ENCODE measurements at regions not wholly inside any gene's neighbourhood (a gene's known extent, or its start where the extent isn't known, plus 50 kb on each side); places are given as distances from the start of the nearest gene placed in this dataset.

DNA sequence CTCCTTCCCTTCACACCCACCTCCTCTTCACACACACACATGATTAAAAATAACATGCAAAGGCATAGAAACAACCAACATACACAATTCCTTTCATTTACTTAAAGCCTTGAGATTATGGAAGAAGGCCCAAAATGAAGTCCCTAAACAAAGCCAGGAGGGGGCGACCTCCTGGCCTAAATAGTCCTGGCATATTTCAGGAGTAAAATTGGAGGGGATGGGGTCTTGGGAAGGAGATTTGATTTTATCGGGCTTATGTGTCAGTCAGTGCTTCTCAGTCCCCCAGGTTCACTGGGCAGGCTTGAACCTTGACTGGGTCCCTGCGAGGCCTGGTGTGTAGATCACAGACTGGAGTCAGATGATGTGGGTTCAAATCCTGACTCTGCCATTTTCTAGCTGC lies 266.4 kb downstream of the SAMD5 start:
- TF ChIP-seq, protein P1, sequence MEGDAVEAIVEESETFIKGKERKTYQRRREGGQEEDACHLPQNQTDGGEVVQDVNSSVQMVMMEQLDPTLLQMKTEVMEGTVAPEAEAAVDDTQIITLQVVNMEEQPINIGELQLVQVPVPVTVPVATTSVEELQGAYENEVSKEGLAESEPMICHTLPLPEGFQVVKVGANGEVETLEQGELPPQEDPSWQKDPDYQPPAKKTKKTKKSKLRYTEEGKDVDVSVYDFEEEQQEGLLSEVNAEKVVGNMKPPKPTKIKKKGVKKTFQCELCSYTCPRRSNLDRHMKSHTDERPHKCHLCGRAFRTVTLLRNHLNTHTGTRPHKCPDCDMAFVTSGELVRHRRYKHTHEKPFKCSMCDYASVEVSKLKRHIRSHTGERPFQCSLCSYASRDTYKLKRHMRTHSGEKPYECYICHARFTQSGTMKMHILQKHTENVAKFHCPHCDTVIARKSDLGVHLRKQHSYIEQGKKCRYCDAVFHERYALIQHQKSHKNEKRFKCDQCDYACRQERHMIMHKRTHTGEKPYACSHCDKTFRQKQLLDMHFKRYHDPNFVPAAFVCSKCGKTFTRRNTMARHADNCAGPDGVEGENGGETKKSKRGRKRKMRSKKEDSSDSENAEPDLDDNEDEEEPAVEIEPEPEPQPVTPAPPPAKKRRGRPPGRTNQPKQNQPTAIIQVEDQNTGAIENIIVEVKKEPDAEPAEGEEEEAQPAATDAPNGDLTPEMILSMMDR (conservative IDR thresholded peaks at IDR 0.05): peak; percentile 84
- WGBS, 2 experiments (ENCODE audit: insufficient coverage in 1 of 2, insufficient read length in 1 of 2): 71% methylated on average over 3 of the region's 3 CpGs; no CpG with 5 or more reads in 1 of the 2 experiments
- H3K36me3 Mint-ChIP-seq (ENCODE audit: low read depth): no peaks in the 10 kb centered on the region
- Histone ChIP-seq H3K9me3 (ENCODE audit: control insufficient read depth, low read length) (no peaks in the 10 kb centered on the region), H3K4me1 (ENCODE audit: control insufficient read depth, insufficient read depth, low read length) (no peaks in the 10 kb centered on the region), H3K4me3 (ENCODE audit: low read length) (no peak overlapping the region), H3K36me3 (ENCODE audit: control insufficient read depth, insufficient read depth, low read length) (no peaks in the 10 kb centered on the region), H3K9ac (ENCODE audit: extremely low read depth, low read length, poor library complexity, severe bottlenecking) (no peak overlapping the region), H3K27me3 (ENCODE audit: control insufficient read depth, insufficient read depth, low read length, poor library complexity, severe bottlenecking) (no peaks in the 10 kb centered on the region), H3K27ac (ENCODE audit: low read depth, low read length) (no peak overlapping the region)
- peaks cover 7% of the 10 kb centered on the region for H3K4me1 Mint-ChIP-seq
- DNase-seq: peak; percentile 59
- no peak overlapping the region for H3K4me3 Mint-ChIP-seq
- H3K9me3 Mint-ChIP-seq: no peaks in the 10 kb centered on the region
- peaks cover 4% of the 10 kb centered on the region for H3K27me3 Mint-ChIP-seq (ENCODE audit: insufficient read depth)
- no peak overlapping the region for H3K27ac Mint-ChIP-seq

- H3K4me1 ChIP-seq (ENCODE audit: control insufficient read depth, insufficient read depth, low read length): no peaks in the 10 kb centered on the region
- no peak overlapping the region for H3K4me3 ChIP-seq (ENCODE audit: low read length)
- Mint-ChIP-seq H3K27ac (no peak overlapping the region), H3K27me3 (ENCODE audit: insufficient read depth) (peaks cover 4% of the 10 kb centered on the region), H3K4me3 (no peak overlapping the region), H3K36me3 (ENCODE audit: low read depth) (no peaks in the 10 kb centered on the region), H3K4me1 (peaks cover 7% of the 10 kb centered on the region), H3K9me3 (no peaks in the 10 kb centered on the region)
- TF ChIP-seq, protein P1 (conservative IDR thresholded peaks at IDR 0.05): no peak
- no peaks in the 10 kb centered on the region for H3K27me3 ChIP-seq (ENCODE audit: control insufficient read depth, insufficient read depth, low read length, poor library complexity, severe bottlenecking)
- no peak overlapping the region for H3K27ac ChIP-seq (ENCODE audit: low read depth, low read length)
- WGBS, 2 experiments (ENCODE audit: insufficient coverage in 1 of 2, insufficient read length in 1 of 2): 87 to 88% methylated on average over 3 of the region's 4 CpGs
- DNase-seq: no peak
- no peak overlapping the region for H3K9ac ChIP-seq (ENCODE audit: extremely low read depth, low read length, poor library complexity, severe bottlenecking)
- H3K36me3 ChIP-seq (ENCODE audit: control insufficient read depth, insufficient read depth, low read length): no peaks in the 10 kb centered on the region
- H3K9me3 ChIP-seq (ENCODE audit: control insufficient read depth, low read length): no peaks in the 10 kb centered on the region
Observed at GRCh38 chr6:147776631-147777213, 268.2 kb downstream of the SAMD5 start.

DNA sequence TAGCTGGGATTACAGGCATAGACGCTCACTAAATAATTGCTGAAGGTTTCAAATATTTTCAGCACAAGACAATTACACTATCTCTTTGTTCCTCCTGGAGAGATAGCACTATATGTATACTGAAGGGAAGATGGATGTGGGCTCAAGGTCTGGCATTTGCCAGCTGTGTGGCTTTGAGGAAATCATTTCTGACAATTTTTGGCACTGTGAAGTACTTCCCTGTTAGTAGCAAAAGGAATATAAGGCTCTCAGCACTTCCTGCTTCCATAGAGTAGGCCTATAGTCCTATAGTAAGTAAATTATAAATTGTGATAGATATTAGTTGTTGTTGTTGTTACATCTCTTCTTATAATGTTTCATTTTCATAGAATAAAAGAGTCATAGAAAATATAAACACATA lies 271.1 kb downstream of the SAMD5 start:
- TF ChIP-seq, protein P1 (conservative IDR thresholded peaks at IDR 0.05): no peak
- H3K27ac ChIP-seq (ENCODE audit: low read depth, low read length): no peak overlapping the region
- no peaks in the 10 kb centered on the region for H3K27me3 ChIP-seq (ENCODE audit: control insufficient read depth, insufficient read depth, low read length, poor library complexity, severe bottlenecking)
- H3K4me1 Mint-ChIP-seq: peaks cover 19% of the 10 kb centered on the region
- no peak overlapping the region for H3K4me3 Mint-ChIP-seq
- no peaks in the 10 kb centered on the region for H3K9me3 Mint-ChIP-seq
- H3K36me3 Mint-ChIP-seq (ENCODE audit: low read depth): no peaks in the 10 kb centered on the region
- peaks cover 2% of the 10 kb centered on the region for H3K4me1 ChIP-seq (ENCODE audit: control insufficient read depth, insufficient read depth, low read length)
- H3K9me3 ChIP-seq (ENCODE audit: control insufficient read depth, low read length): no peaks in the 10 kb centered on the region
- peaks cover 4% of the 10 kb centered on the region for H3K27me3 Mint-ChIP-seq (ENCODE audit: insufficient read depth)
- WGBS, 2 experiments (ENCODE audit: insufficient coverage in 1 of 2, insufficient read length in 1 of 2): 67 to 86% methylated on average over 1 of the region's 1 CpG
- no peak overlapping the region for H3K9ac ChIP-seq (ENCODE audit: extremely low read depth, low read length, poor library complexity, severe bottlenecking)
- H3K27ac Mint-ChIP-seq: no peak overlapping the region
- DNase-seq: no peak
- H3K36me3 ChIP-seq (ENCODE audit: control insufficient read depth, insufficient read depth, low read length): no peaks in the 10 kb centered on the region
- no peak overlapping the region for H3K4me3 ChIP-seq (ENCODE audit: low read length)

Measured in endodermal cell (in vitro differentiated cells).